Activated CD8-positive, alpha-beta memory T cell treated with anti-CD3 and anti-CD28 coated beads for 36 hours (primary cell): ENCODE measurements at regions not wholly inside any gene's neighbourhood (a gene's known extent, or its start where the extent isn't known, plus 50 kb on each side); places are given as distances from the start of the nearest gene placed in this dataset.

Experiments
- CTCF ChIA-PET: fragments of 350-600 bp; sonication (Branson Sonifier 250); formaldehyde crosslinking; loops from one replicate; lab custom pipeline; 2021; ENCODE audit warnings: antibody characterized with exemption; lab: Charles Lee
- POLR2A ChIA-PET: fragments of 350-600 bp; sonication (Branson Sonifier 250); formaldehyde crosslinking; loops from one replicate; lab custom pipeline; 2021; ENCODE audit warnings: antibody characterized with exemption; lab: Charles Lee

DNA sequence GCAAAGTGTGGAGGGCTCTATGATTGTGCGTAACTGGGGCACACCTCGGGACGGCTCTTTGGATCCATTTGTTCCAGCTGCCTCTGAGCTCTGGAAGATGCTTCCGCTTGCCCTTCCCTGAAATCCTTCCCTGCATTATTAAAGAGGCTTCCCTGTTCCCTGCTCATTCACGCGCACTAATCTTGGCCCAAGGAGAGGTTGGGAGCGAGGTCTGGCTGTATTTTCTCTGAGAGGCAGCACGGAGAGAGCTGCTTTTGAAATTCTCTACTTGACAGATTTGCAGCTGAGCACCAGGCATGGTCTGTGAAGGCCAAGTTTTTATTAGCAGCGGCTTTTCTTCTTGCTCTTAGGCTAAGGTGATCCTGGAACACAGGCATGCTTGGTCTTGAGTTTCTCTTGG is 94.8 kb upstream of the NTM start:
- POLR2A ChIA-PET, result no interaction called here
- CTCF ChIA-PET, result no interaction called here

DNA sequence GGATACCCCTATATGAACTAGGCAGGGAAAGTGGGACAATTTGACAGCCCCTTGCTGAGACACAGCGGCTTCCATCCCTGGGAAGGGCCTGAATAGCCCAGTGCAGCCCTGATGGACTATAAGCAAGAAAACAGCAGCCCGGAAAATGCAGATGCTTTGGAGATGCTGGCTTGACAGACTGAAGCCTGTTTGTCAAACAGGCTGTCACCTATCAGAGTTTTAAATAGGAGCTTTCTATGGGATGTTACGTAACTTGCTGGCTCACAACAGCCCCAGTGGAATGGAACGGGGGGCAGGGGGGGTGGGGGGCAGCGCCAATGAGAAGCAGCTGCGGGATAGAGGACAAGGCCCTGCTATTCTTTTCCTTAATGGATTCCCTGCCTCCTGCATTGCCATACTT is 91.9 kb upstream of the NTM start:
- ChIA-PET CTCF (no interaction called here), POLR2A (no interaction called here)

DNA sequence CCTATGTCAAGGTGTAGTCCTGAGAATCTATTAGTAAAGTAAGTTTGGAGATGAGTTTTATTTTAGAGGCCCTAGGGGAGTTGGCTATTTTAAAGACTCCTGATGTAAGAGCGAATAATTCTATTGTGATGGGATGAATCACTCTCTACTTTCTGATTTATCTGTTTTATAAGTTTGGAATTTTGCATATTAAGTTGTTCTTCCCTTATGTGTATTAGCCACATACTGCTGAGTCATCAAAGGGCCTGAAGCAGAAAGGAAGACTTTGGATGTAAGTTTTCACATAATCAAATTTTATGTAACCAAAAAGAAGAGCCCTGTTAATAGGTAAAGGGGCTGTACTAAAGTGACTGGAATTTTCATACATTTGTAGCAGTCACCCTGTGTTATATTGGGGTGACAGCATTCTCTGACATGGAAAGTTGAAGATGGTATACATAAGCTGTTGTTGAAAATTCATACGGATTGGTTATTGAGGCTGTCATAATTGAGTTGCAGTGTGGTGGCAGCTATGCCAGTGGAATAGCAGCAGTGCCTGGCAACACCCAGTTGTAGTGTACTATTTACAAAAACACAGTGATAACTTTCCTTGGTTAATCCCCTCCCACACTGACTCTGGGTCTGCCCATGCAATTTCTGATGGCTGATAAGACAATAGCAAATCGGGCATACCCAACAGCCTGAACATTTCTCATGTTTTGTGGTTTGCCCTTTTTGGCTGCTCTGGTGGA is 90.6 kb upstream of the NTM start:
- CTCF ChIA-PET, result no interaction called here
- POLR2A ChIA-PET, result no interaction called here

DNA sequence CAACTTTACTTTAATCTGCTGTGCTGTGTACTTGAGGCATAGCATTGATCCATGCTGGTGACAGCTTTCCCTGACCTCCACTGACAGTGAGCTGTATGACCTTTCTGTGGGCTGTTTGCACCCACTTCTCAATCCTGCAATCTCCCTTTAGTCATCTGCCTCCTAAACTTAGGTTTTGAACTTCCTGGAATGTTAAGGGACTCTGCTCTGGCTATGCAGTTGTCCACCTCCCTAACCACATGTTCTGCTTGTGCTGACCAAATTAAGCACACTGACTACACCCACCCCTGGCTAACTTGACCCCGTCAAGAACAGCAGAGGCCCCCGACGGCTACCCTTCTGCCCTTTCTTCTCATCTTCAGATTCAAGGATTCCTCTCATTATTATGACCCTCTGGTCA is 89.1 kb upstream of the NTM start:
- ChIA-PET POLR2A (no interaction called here), CTCF (no interaction called here)

DNA sequence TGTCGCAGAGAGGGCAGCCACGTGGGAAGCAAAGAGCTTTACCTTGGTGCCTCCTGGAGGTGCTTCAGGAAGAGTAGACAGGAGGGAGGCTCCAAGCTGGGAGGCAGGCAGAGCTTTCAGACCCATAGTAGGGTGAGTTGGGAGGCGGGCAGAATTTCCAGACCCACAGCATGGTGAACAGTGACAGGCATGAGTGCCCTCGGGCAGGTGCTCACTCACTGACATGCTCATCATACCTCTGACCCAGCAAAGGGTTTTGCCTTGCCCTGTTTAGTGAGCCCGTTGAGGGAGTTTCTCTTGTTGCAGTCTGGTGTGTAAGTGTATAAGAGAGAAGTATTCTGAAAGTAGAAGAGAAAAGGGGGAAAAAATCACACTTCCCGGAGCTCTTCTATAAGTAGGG is 86.4 kb upstream of the NTM start:
- CTCF ChIA-PET, result no interaction called here
- POLR2A ChIA-PET, result no interaction called here

DNA sequence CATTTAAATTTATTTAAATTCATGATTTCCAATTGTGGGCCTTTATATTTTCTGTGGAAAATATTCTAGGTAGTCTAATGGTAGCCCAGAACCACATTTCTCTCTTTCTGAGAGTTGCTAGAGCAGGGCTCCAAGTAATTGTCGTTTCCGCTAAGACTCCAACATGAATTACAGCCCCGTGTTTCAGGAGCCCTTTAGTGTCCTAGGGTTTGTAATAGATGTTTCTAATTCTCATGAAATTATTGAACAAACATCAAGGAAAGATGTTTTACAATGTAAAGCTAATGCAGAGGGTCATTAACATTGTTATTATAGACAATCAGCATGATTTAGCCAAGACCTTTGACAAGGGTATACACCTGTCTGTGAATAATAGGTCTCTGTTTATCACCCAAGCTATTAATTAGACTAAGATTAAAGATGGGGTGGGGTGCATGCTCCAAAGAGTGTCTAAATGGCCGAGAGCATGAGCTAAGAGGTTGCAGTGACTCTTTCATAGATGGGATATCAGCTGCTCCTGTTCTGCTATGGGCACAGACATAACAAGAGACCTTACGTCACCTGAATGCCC is 81.8 kb upstream of the NTM start:
- CTCF ChIA-PET, result no interaction called here
- POLR2A ChIA-PET, result no interaction called here

DNA sequence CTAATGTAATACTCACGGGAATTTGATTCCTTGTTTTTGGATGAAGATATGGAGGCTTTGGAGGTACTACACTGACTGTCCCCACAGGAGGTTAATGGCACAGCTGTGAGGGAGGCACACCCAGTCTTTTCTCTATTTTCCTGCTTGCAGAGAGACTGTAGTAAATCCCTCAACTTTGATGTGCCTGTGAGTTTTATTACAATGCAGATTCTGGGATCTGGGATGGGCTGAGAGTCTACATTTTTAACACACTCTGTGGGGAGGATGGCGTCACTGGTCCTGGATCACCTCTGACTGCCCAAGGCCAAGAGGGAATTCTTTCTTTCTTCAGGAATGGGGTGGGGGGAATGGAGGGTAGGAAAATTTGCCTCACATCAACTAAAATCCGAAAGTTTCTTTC is 80.2 kb upstream of the NTM start:
- POLR2A ChIA-PET, result no interaction called here
- CTCF ChIA-PET, result no interaction called here

DNA sequence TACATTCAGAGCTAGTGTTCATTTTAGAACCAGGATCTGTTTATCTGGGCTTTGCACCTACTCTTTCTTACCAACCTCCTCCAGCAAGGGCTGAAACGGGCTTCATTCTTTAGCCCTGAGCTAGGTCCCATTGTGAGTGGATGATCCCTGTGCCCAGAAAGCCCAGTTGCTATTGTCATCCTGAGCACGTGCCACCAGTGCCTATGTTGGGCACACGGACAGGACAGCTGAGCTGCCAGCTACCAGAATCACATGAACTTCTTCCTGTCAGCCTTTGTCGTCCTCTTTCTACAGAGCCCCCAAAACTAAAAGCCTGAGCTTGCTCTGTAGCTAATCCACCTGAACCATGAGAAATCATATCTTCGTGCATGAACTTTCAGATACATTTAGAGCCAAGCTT is 74.4 kb upstream of the NTM start:
- ChIA-PET POLR2A (no interaction called here), CTCF (no interaction called here)

DNA sequence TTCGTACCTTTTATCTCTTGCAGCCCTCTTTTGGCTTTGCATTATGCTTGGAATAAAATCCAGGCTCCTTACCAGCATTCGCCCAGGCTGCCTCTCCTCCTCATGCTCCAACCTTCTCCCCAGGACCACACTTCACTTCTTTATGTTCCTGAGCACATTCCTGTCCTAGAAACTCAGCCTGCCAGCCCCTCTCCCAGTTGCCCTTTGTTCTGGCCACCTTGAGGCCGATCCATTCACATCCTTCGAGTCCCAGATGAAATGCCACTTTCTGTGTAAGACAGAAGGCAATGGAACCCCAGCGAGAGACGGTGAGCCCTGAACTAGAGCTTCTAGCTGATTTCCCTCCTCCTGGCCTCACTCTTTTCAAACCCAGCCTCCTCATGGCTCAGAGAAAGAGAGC is 73.0 kb upstream of the NTM start:
- ChIA-PET POLR2A (no interaction called here), CTCF (no interaction called here)

DNA sequence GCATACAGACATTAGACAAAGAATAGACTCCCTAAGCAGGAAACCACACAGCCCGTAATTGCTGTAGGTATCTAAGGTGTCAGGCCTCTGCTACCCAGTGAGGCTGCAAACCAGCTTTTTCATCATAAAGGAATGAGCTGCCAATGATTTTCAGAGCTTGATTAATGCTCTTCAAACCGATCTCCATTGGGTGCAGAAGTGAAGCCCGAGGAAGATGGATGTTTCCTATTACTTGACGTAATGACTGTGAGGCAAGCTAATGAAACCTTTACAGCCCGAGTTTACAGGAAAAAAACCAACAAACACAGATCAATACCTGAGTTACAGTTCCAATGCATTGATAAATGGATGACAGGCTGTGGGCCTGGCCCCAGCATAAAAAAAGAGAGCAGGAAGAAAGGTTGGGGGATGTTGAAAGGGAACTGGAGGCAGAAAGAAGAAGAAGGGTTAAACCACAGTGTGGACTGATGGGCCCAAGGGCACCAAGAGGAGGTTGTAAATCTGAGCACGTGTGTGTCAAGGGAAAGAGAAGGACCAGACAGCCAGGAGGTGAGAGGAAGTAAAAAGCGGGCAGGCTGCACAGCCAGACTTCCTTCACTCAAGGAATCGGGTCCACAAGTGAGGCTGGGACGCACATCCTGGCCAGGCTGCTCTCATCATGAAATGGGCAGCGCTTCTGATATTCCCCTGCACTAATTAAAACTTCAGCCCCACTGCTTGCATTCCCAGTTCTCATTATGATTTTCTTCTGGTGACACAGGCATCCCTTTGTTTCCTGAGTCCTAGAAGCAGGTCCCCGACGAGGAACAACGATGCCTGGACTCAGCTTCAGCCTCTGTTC is 70.6 kb upstream of the NTM start:
- ChIA-PET POLR2A (no interaction called here), CTCF (no interaction called here)

DNA sequence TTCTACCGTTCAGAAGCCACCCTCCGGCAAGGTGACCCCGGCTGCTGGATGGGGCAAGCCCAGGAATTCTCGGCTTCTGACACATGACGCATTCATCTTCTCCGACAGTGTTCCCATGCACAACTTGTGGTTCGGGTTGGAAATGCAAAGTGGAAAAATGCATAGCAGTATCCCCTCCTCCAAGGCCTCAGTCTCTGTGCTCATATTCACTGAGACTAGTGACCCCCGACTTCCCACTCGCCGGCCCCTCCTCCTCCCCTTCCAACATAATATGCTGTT is 70.0 kb upstream of the NTM start:
- POLR2A ChIA-PET, result no interaction called here

DNA sequence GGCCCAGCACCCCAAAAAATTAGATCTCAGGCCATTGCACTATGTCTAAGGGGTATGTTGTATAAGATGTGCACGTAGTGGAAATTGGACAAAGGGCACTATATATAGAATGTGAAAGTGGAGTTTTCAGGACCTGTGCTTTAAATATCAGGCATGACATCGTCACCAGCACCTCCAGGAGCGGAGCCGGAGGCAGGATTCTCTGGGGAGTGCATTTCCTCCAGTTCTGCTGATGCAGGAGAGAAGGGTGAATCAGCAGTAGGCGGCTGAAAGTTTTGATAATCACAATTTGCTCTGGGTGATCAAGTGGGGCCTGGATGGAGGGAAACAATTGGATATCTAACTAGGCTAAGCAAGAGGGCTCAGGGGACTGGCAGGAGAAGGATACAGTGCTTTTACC is 69.1 kb upstream of the NTM start:
- POLR2A ChIA-PET, result no interaction called here

More for the DNA sequence above, 70.0 kb upstream of the NTM start:
- CTCF ChIA-PET, result no interaction called here

DNA sequence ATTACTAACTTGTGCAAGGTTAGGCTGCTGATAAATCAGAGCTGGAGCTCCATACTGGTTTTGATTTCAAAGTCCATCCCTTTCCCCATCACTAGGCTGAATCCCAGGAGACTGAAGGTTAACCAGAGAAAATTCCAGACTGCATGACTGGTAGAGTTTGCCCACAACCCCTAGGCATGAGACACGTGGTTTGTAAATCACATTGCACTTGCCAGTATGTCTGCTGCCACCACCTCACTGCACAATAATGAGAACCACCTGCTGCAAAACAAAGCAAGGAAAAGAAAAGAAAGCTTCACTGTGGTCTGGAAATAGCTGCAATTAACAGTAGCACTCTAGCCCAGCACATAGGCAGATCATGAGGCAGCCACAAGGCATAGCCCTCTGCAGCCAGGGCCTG is 67.6 kb upstream of the NTM start:
- CTCF ChIA-PET, result no interaction called here
- POLR2A ChIA-PET, result no interaction called here

More for the DNA sequence above, 69.1 kb upstream of the NTM start:
- CTCF ChIA-PET, result no interaction called here

DNA sequence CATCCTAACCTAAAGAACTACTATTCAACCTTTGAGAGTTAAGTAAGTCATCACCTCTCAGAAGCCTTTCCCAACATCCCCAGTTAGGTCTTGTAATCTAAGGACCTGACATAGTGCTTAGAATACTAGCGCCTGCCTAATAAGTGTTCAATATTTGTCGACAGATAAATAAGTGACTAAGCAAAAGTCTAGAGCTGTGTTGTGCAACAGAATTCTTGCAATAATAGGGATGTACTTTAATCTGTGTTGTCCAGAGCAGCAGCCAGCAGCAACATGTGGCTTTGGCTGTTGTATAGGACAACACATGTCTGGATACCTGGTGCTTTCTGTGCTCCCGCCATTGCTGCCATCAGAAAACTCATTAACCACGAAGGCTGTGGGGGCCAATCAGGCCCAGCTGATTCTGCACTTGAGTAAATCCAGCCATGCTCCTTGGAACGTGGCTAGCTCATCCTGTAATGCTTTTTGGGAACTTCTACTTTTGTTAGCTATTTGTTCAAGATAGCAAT is 66.8 kb upstream of the NTM start:
- ChIA-PET POLR2A (no interaction called here), CTCF (no interaction called here)

DNA sequence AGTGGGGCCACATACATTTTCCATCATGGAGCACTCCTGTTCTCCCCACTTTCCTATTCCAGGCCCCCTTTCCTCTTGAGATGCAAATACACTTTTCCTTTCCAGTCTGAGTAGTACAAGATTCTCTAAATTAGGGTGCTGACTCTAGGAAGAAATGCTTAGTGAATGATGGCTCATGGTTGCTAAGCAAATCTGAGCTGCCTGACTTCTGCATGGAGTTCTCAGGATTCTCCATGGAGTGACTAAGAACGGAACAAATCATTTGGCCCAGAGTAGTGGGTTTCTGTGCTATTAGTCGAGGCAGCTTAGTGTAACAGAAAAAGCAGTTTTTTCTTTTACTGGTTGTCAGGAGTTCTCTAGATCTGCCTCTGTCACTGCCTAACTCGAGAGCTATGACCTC is 65.4 kb upstream of the NTM start:
- ChIA-PET POLR2A (no interaction called here), CTCF (no interaction called here)

DNA sequence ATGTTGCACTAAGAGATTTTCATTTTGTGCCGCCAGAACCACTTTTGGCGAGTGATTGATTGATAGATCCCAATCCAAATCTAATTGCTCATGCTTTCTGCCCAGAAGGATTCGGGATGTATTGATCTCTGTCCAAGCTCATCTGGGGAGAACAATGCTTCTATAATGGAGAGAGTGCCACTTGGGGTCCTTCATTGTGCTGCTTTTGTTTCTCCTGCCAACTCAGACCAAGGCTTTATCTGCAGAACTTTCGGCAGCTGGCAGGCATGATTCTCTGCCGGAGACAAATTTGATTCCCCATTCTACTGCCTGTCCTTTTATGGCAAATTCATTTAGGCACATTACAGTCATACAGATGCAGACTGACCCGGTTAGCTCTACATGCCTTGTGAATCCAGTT is 62.9 kb upstream of the NTM start:
- POLR2A ChIA-PET, result no interaction called here
- CTCF ChIA-PET, result no interaction called here

DNA sequence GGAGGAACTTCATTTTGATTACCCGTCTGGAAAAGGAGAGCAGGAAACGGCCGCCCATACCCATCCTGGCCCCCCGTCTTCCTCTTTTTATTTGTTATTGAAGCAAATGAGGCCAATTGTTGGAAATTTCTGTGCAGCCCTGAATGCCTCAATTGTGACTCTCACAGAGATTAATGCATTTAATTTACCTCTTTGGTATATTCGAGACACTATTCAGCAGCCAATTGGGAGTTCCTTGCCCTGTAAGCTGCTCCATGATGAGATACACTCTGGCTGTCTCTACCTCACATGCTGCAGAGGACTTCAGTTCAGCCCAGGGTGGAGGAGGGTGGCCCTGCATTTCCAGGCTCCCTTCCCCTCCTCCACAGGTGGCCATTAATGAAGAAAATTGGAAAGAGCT is 60.6 kb upstream of the NTM start:
- CTCF ChIA-PET, result no interaction called here

DNA sequence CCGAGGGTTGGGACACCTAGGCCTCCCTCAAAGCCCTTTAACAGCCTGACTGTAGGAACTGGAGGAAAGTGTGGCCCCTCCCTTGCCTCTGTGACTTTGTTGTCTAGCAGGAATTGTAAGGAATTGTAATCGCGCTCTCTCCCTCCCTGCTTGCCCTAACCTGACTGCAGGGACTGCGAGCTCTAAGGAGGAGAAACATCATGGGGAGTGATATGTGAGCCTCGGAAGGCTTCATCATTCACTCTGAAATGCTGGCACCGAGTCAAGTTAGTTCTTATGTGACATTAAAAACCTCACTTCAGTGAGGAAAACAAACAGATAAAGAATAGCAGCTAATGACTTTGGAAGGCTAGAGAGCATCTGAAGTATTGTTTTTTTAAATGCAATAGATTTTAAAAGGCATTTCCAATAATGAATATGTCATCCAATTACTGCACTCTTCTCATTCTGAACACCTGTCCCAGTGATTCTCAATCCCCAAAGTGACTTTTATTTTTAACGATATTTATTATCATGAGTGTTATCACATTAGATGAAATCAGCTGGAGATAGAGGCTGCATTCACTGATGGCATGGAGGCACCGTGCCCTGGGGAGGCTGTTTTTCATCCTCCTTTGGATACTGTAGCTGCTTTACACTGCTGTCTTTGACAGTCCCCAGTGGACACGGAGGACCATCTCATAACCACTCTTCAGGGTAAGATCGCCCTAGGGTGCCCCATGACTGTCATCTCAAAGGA is 58.5 kb upstream of the NTM start:
- CTCF ChIA-PET, result no interaction called here
- POLR2A ChIA-PET, result no interaction called here

More for the DNA sequence above, 60.6 kb upstream of the NTM start:
- POLR2A ChIA-PET, result no interaction called here
